NCI-H2081 treated with DMSO at 0.1 percent for 48 hours (cell line): ENCODE measurements at regions not wholly inside any gene's neighbourhood (a gene's known extent, or its start where the extent isn't known, plus 50 kb on each side); places are given as distances from the start of the nearest gene placed in this dataset.
"Not testable (repeated sequence)": the region's sequence is repeated elsewhere in the genome, so short reads cannot be mapped to it uniquely, and the experiment has no call there.

Source experiments
- DNase-seq: peaks from one replicate; lab custom pipeline; 2025; lab: John Stamatoyannopoulos, UW

DNA sequence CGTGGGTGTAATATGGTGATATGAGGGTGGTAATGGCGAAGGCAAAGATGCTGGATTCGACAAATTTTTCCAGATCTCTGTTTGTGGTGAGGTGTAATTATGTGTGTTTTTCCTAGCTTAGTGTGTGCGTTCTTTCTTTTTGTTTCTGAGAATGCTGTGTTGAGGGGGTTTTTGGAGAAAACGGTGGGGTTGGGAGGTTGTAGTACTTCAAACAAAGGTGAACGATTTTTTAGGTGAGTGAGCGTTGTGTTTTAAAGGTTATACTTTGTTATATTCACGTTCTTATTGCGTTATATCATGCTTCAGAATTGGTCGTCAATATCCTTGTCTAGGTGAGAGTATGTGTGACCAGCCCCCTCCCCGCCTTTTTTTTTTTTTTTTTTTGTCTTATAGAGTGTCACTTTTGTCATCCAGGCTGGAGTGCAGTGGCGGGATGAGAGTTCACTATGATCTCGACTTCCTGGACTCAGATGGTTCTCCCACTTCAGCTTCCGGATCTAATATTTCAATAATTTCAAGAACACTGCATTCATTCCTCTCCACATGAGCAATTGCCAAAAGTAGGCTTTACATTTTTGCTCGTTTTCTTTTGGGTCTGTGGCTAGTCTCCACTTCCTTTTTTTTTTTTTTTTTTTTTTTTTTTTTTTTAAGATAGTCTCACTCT lies 82.2 kb upstream of the RNU2-1 start:
- DNase-seq = no peak

DNA sequence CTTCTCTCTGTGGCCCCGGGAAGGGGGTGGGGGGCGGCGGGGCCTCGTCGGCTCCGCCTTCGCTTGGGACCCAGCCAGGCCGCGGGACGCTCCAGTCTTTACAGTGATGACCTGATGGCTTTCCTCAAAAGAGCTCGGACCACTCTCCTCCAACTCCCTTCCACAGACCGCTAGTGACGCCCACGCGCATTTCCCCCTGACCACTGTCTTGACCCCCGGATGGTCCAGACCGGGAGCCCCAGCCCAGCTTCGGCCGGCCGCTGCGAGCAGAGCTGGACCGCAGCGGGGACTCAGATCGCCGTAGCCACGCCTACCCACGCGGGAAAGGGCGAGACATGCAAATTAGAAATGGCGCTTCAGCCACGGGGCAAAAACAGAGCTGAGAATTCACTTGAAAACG lies 81.6 kb upstream of the RNU2-1 start:
- DNase-seq = no peak

DNA sequence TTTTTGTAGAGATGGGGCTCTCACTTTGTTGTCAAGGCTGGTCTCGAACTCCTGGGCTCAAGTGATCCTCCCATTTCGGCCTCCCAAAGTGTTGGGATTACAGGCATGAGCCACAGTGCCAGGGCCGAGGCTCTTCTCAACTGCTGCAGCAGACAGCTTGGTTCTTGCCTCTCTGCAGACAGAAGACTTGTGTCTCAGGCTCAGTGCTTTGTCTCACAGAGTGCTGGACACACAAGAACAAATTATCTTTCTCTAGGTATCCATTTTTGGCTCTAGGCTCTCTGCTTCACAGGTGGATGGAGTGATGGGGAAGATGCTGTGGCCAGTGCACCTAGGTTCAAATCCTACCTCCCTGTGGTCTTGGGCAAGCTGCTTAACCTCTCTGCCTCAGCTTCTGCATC lies 80.8 kb upstream of the RNU2-1 start:
- DNase-seq = no peak

DNA sequence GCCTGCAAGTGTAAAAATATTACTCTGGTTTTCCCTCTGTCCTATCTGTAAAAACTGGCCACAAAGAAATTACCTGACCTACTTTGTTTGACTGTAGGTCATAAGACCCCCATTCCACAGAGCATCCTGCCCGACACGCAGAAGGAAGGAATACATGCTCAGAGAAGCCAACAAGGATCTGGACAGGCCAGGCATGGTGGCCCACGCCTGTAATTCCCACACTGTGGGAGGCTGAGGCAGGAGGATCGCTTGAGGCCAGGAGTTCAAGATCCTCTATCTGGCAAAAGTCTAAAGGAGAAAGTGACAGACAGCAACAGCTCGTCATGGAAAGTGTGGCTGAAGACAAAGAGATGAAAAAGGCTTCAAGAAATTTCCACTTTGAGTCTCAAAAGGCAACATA lies 78.2 kb upstream of the RNU2-1 start:
- no peak for DNase-seq

DNA sequence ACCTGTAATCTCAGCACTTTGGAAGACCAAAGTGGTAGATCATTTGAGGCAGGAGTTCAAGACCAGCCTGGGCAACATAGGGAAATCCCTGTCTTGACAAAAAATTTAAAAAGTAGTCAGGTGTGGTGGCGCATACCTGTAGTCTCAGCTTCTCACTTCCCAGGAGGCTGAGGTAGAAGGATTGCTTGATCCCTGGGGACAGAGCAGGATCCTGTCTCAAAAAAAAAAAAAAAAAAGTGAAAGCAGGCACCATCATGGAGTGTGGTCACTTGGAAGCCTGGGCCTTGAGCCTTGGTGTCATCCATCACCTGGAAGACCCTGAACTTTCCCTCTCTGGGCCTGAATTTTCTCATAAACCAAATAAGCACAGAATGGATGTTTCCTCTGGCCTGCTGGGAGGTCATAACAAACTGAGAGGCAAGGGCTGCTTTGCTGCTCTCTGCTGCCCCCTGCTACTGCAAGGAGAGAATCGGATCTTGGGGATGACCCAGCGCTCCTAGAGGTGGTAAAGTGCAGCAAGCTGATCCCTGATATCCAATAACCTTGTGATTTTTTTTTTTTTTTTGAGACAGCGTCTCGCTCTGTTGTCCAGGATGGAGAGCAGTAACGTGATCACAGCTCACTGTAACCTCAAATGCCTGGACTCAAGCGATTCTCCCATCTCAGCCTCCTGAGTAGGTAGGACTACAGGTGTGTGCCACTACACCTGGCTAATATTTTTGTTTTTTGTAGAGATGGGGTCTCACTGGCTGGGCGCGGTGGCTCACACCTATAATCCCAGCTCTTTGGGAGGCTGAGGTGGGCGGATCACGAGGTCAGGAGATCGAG lies 75.9 kb upstream of the RNU2-1 start:
- DNase-seq = no peak

DNA sequence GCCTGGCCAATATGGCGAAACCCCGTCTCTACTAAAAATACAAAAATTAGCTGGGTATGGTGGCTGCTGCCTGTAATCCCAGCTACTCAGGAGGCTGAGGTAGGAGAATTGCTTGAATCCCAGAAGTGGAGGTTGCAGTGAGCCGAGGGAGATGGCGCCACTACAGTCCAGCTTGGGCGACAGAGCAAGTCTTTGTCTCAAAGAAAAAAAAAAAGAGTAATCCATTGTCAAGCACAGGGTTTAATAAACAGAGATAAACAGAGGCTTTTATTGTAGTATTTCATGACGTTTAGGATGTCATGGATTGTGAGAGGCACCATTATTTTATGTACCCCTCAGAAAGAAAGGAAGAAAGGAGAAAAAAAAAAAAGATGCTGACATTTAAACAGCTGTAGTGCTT lies 75.2 kb upstream of the RNU2-1 start:
- no peak for DNase-seq

DNA sequence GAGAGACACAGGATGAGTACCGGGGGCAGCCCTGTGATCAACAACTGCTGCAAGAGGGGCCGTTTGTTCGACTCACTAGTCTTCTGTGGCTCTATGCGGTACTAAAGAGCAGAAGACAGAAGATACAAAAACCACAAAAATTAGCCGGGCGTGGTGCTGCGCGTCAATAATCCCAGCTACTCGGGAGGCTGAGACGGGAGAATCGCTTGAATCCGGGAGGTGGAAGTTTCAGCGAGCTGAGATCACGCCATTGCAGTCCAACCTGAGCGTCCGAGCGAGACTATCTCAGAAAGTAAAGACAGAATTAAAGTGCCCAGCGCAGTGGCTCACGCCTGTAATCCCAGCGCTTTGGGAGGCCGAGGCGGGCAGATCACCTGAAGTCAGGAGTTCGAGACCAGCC lies 71.0 kb upstream of the RNU2-1 start:
- not testable (repeated sequence) for DNase-seq

DNA sequence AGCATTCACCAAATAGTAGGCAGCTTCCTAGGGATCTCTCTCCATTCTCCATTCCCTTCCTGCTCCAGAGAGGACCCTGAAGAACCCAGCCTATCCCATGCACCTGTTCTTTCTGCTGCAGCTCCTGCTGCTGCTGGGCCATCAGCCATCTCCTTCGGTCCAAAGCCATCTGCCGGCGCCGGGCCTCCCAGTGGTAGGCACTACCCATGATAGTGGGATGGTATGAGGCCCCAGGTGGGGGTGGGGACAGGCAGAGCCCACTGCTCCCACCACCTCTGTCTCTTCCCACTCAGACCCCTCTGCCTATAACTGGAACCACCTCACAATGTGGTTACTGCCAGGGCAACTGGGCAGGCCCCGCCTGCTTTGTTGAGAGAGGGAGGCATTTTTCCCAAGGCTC lies 69.3 kb upstream of the RNU2-1 start:
- DNase-seq = not testable (repeated sequence)

DNA sequence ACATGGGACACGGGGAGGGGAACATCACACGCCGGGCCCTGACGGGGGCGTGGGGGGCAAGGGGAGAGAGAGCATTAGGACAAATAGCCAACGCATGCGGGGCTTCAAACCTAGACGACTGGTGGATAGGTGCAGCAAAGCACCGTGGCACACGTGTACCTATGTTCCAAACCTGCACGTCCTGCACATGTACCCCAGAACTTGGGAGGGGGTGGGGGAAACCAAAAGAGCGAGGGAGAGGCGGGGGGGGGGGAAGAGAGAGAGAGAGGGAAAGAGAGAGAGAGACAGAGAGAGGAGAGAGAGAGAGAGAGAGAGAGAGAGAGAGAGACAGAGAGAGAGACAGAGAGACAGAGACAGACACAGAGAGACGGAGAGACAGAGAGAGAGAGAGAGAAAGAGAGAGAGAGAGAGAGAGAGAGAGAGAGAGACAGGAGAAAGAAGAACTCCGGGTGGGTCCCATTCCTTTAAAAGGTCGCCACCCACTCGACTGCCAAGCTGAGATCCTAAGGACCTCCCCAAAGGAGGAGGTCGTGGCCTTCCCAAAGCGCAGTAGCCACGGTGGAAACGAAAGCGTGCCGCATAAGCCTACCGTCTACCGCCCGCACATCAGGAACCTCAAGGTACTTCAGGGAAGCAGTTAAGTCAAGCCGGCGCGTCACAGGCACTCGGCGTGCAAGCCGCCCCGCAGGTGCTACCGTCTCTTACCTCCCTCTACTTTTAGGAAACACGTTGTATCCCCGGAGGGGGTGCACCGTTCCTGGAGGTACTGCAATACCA lies 65.7 kb upstream of the RNU2-1 start:
- not testable (repeated sequence) for DNase-seq

DNA sequence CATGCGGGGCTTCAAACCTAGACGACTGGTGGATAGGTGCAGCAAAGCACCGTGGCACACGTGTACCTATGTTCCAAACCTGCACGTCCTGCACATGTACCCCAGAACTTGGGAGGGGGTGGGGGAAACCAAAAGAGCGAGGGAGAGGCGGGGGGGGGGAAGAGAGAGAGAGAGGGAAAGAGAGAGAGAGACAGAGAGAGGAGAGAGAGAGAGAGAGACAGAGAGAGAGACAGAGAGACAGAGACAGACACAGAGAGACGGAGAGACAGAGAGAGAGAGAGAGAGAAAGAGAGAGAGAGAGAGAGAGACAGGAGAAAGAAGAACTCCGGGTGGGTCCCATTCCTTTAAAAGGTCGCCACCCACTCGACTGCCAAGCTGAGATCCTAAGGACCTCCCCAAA lies 55.9 kb upstream of the RNU2-1 start:
- not testable (repeated sequence) for DNase-seq

DNA sequence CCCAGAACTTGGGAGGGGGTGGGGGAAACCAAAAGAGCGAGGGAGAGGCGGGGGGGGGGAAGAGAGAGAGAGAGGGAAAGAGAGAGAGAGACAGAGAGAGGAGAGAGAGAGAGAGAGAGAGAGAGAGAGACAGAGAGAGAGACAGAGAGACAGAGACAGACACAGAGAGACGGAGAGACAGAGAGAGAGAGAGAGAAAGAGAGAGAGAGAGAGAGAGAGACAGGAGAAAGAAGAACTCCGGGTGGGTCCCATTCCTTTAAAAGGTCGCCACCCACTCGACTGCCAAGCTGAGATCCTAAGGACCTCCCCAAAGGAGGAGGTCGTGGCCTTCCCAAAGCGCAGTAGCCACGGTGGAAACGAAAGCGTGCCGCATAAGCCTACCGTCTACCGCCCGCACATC lies 49.8 kb upstream of the RNU2-1 start:
- DNase-seq = not testable (repeated sequence)
